ENCODE measurements at regions not wholly inside any gene's neighbourhood (a gene's known extent, or its start where the extent isn't known, plus 50 kb on each side); places are given as distances from the start of the nearest gene placed in this dataset.
"Not testable (repeated sequence)": the region's sequence is repeated elsewhere in the genome, so short reads cannot be mapped to it uniquely, and the experiment has no call there.

DNA sequence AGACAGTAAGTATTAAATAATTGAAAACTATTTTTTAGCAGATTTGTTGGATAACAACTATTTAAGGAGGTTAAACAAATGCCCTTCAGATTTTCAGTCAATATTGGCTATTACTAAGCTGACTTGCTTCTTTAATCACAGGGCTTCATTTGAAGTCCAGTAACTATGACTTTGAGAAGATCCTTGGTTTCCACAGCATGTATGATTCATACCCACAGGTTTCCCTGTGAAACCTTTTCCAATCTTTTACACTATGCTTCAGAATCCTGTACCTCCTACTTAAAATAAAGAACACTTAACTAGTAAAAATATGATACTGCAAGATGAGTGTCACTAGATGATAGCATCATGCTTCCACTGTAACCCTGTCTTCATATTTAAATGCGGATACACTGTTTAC lies 211.9 kb downstream of the SPATA31A1 start:
- DNase-seq: not testable (repeated sequence)

DNA sequence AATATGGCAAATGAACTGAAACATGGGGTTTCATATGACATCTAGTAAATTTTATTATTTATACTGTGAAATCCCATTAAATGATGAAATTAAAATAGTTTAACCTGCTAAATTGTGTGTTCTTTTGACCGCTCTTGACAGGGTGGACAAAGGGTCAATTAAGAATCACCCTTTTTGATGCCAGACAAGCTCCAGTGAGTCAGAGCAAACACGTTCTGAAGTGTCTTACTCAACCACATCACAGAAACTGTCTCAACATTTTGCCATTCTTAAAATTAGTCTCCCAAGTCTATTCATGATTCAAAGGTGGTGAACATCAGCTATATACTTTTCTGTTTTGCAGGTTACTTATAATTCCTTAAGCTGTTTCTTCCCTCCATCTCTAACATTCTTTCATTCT lies 213.4 kb downstream of the SPATA31A1 start:
- not testable (repeated sequence) for DNase-seq

DNA sequence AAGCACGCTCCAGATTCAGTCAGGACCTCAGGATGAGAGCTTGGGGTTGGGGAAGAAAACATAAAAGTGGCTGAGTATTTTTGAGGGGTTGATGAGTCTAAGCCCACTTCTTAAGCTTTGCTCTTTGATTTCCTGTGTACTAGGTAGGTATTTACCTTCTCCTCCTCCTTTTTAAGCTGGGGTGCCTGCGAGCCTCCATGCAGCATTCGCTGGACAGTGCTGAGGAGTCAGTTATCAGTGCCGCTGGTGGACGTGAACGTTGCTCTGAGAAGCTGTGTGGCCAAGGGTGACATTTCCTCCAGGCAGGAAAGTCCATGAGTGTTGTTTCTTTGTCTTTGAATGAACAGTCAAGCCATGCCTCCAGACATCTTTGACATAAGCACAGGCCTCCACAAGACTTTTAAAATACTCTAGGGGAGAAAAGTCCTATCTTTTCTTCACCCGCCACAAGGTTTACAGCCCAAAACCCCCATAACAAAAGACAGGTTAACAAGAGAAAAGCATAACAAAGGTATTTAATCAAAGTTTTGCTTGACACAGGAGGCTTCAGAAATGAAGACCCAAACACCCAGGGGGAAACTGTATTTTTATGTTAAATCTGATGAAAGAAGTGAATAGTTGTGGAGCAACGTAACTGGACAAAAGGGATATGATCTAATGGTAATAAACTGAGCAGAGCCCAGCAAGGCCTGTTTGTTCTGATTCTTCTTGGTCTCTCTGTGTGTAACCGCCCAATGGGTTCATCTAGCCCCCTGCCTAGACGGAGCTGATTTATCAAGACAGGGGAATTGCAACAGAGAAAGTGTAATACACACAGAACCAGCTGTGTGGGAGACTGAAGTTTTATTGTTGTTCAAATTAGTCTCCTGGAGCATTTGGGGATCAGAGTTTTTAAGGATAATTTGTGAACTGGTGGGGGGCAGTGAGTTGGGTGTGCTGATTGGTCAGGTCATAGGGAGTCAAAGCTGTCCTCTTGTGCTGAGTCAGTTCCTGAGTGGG lies 217.9 kb downstream of the SPATA31A1 start:
- not testable (repeated sequence) for DNase-seq

DNA sequence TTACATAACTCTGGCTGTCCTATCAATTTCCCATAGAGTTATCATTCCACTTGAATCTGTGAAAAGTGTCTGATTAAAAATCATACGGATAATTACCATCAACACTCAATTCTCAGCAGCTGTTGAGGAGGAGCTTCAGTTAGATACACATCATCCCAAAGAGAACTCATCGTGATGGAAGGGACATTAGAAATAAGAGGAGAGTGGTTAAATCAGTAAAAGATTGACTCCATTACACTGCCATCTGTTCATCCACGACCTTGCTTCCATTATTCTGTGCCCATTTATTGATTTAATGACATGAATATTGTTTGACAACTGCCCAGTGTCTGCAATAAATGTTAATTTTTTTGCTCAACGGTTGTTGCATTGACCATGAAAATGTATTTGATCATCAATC lies 223.5 kb downstream of the SPATA31A1 start:
- not testable (repeated sequence) for DNase-seq

DNA sequence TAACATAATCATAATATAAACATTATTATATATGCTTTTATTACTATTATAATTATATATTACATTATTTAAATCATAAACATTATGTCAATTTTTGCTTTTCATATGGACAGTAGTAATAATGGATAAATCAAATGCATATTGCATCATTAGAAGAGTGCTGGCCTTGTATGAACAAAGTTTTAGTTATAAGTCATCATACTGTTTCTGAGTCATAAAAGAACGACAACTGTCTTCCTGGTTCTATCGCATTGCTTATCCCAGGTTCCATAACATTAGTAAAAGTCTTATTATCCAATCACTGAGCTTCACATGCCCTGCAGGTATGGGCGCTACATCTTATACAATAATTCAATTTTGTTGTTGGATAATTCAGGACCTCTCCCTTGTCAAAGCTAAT lies 225.8 kb downstream of the SPATA31A1 start:
- not testable (repeated sequence) for DNase-seq

DNA sequence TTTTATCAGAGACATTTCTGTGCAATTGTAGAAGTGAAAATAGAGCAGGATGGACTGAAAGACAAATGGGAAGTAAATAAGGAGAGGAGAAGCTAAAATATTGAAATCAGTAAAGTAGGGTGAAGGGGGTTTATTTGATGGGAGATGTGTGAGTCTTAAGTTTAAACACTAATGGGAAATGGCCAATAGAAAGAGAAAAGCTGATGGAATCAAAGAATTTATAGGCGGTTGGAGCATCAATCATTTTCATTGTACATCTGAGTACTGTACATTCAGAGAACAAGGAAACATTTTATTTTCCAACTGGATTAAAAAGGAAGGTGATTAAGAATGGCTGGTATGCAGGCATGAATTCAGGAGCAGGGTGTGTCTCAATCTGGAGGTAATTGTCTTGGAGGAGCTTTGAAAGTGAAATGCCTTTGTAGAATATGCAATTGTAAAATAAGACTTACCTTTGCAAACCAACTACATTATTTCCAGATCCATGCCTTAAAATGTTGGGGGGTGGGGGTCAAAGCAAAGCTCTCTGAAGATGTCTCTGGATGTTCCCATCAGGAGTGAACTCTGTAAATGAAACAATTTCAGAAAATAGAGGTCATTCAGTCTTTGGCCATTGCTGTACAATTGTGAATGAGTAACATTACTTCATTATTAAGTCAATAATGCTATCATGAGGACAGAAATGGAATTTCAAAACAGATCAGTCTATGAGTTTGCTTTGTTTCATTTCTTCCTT lies 227.4 kb downstream of the SPATA31A1 start:
- not testable (repeated sequence) for DNase-seq

DNA sequence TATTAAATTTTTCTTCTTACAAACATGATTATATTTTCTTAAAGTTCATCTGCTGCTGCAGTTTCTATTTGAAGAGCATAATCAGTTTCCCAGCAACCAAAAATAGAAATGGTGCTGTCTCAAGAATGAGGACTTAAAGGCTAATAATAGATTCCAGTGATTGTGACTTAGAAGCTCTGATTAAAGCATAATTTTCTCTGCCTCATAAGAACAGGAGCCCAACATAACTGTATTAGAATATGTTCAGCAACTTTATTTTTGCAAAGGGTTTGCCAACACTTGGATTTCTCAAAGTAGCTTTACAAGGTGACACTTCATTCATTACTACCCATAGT lies 227.9 kb downstream of the SPATA31A1 start:
- not testable (repeated sequence) for DNase-seq

DNA sequence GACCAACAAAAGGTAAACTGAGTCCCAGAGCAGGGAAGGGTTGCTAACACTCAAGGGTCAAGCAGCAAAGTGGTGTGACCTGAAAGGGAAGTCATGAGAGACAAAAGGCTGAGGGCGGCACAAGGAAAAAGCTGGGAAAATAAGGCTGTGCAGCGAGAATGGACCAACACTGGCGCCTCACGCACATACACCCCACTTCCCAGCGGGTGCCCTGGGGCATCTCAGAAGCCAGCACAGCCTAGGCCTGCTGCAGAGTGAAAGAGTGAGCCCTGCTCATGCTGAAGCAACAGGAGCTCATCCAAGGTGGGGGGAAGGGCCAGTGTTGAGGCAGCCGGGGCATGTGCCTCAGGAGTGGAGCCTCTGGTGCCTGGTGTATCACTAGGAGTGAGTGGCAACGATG lies 229.8 kb downstream of the SPATA31A1 start:
- DNase-seq: not testable (repeated sequence)

DNA sequence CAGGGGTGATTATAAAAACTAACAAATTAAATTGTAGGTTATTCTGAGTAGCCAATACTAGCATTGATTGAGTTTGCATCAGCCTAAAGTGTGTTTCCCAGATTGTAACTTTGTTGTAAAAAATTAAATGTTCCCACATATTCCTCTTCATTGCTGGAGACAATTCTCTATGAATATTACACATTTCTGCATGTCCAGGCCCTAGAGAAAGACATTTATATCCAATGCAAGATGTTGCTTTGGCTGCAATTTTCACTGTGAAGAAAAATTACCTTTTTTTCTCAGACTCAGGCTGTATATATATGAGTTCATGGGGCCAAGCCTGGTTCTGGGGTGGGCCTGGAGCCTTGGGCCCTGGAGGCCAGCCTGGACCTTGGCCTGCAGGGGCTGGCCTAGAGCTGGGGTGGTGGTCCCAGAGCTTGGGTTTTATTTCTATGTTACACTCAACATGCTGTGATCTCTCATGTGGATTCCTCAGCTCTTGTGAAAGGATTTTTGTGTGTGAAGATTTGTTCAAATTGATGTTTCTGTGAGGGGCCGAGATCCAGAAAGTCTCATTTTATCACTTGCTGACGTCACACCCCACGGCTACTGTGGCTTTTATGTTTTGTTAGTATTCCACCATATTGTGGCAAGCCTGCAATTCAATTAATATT lies 232.5 kb downstream of the SPATA31A1 start:
- DNase-seq: no peak

DNA sequence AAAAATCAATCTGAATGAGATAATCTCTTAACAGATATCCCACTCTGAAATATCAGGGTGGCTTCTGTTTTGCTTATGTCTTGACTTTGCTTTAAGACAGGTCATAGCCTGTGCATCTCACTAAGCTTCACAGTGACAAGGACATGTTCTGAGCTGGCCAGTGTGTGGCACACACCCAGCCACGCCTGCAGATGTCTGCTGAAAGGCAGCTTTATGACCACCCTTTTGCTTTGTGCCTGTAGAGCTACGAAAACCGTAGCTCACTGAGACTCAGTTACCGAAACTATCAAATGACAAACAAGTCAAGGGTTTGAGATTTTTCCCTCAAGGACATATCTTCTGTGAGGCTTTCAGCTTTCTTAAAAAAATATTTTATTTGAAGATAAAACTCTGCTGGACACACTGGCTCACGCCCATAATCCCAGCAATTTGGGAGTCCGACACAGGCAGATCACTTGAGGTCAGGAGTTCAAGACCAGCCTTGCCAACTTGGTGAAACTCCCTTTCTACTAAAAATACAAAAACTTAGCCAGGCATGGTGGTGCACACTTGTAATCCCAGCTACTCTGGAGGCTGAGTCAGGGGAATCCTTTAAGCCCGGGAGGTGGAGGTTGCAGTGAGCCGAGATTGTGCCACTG lies 233.2 kb downstream of the SPATA31A1 start:
- DNase-seq: no peak

DNA sequence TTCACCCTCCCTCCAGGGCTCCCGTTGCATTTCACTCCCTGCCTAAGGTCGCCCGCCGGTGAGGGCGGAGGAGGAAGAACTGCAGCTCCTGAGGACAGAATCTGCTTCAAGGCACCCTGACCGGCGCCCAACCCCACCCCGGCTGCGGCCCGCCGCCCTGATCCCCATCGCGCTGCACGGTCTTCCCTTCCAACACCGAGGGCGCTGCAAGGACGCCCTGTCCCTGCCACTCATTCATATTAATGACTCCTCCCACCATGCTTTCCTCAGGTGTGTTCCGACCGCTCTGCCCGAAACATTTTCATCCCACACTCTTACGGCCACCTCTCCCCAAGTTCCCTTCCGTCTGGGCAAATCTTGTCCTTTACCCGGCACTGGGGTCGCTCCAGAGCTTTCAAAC lies 248.6 kb downstream of the SPATA31A1 start:
- DNase-seq: not testable (repeated sequence)

DNA sequence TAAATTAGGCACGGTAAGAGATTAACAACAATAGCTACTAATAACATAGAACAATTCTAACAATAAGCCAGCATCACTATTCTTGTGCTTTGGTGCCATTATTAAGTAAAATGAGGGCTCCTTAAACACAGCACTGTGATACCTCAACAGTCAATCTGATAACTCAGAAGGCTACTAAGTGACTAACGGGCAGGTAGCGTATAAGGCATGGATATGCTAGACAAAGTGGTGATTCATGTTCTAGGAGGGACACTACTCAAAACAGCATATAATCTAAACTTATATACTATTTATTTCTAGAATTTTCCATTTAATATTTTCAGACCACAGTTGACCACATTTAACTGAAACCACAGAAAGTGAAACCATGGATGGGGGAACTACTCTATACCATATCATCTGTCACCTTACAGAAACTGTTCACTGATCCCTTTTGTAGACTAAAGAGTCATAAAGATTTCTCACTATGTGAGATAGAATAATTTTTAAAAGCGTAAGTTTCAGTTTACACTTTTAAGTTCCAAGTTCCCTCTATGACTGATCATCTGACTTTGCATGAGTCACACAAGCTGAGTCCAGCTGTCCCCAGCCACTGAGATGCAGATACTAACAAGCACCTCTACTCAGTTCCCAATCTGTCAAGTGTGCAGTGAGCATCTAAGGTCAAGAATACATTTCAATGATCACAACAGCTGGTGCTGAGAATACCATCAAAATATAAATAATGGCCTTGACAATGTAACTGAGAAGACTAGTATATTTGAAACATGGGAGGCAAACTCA lies 256.2 kb downstream of the SPATA31A1 start:
- not testable (repeated sequence) for DNase-seq

DNA sequence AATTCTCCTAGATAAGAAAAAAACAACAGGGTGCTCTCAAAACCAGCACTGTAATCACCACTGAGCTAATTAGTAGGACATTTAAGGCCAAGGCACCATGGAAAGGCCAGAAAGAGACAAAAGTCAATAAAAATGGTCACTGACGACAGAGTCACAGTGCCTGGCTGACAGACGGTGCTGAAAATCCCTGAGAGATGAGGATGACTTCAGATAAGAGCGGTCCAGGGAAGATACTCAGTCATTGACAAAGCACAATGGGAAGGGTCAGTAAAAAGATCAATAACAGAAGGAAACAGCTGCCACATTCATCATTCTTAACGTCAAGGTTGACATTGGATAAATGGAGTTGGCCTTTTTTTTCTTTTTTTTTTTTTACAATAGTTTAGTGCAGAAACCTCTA lies 261.0 kb downstream of the SPATA31A1 start:
- not testable (repeated sequence) for DNase-seq

DNA sequence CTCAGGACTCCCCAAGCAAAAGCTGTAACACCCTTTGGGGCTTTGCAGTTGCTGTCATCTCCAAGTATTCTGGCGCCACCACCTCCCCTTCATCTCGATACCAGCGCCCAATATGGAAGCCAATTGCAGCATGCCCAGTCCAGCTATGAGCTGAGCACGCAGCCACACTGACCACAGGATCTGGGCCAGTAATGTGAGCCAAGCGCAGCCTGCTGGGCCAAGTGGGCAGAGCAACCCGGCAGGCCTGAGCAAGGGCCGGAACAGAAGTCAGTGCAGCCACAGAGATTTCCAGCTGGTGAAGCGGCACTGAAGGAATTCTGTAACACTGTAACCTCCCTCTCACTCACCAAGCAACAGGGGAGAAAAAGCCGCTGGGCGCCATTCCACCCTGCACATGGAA lies 268.6 kb downstream of the SPATA31A1 start:
- not testable (repeated sequence) for DNase-seq

DNA sequence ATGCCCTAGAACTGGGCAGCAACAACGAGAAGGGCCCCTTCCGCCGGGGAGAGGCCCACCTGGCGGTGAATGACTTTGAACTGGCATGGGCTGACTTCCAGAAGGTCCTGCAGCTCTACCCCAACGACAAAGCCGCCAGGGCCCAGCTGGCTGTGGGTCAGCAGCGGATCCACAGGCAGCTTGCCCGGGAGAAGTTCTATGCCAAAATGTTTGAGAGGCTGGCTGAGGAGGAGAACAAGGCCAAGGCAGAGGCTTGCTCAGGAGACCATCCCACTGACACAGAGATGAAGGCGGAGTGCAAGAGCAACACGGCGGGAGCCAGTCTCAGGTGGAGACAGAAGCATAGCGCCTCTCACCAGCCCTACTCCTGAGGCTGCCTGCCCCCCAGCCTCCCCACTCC lies 276.6 kb downstream of the SPATA31A1 start:
- DNase-seq: not testable (repeated sequence)

DNA sequence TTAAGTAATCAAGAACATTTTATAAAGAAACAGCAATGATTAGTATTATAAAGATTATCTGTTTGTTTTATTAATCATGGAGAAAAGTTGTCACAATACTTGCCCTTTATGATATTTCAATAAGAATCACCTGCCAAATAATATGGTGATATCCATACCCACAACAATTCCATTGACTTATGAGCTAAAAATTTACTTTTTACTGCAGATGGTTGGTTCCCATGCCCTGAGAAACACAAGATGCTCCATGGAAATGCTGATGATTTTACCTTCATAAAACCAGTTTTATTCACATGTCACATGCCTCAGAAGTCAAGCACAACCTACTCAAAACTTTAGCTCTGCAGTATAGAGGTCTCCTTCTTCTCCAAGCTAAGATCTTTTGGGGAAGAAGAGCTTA lies 293.6 kb downstream of the SPATA31A1 start:
- DNase-seq: not testable (repeated sequence)

DNA sequence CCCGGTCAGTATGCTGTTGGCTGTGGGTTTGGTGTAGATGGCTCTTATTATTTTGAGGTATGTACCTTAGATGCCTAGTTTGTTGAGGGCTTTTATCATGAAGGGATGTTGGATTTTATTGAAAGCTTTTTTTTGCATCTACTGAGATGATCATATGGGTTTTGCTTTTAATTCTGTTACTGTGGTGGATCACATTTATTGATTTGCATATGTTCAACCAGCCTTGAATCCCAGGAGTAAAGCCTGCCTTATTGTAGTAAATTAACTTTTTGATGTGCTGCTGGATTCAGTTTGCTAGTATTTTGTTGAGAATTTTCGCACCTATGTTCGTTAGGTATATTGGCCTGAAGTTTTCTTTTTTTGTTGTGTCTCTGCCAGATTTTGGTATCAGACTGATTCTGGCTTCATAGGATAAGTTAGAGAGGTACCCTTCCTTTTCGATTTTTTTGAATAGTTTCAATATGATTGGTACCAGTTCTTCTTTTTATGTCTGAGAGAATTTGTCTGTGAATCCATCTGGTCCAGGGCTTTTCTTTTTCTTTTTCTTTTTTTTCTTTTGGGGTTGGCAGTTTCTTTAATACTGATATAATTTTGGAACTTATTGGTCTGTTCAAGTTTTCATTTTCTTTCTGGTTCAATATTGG lies 301.6 kb downstream of the SPATA31A1 start:
- DNase-seq: not testable (repeated sequence)

DNA sequence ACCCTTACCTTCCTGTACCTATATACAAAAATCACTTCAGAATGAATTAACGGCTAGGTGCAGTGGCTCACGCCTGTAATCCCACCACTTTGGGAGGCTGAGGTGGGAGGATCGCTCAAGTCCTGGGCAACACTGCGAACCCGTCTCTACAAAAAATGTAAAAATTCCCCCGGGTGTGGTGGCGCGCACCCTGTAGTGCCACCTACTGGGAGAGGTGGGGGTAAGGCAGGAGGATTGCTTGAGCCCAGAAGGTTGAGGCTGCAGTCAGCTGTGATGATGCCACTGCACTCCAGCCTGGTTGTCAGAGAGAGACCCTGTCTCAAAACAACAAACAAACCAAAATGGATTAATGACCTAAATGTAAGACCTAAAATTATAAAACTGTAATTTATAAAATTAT lies 307.6 kb downstream of the SPATA31A1 start:
- not testable (repeated sequence) for DNase-seq

DNA sequence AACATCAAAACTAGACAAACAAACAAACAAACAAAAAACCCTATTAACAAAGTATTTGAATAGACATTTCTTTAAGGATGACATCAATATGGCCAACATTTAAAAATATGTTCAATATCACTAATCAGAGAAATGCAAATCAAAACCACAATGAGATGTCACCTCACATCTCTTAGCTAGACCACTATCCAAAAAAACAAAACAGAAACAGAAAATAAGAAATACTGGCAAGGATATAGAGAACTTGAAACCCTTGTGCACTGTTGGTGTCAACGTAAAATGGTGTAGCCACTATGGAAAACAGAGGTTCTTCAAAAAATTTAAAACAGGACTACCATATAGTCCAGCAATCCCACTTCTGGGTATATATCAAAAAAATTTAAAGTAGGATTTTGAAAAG lies 308.2 kb downstream of the SPATA31A1 start:
- not testable (repeated sequence) for DNase-seq

DNA sequence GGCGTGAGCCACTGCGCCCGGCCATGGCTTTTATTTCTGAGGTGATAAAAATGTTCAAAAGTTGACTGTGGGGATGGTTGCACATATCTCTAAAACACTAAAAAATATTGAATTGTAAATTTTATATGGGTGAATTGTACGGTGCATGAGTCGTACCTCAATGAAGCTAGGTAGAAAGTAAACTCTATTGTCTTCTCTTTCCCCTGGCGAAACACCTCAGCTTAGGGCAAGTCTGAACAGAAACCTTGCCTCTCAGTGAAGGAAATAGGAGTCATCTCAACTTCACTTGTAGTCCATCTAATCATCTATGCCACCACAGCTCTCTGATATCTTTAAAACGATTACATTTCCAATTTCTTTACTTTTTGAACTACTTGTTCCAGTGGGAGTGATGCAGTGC lies 309.6 kb downstream of the SPATA31A1 start:
- not testable (repeated sequence) for DNase-seq

DNA sequence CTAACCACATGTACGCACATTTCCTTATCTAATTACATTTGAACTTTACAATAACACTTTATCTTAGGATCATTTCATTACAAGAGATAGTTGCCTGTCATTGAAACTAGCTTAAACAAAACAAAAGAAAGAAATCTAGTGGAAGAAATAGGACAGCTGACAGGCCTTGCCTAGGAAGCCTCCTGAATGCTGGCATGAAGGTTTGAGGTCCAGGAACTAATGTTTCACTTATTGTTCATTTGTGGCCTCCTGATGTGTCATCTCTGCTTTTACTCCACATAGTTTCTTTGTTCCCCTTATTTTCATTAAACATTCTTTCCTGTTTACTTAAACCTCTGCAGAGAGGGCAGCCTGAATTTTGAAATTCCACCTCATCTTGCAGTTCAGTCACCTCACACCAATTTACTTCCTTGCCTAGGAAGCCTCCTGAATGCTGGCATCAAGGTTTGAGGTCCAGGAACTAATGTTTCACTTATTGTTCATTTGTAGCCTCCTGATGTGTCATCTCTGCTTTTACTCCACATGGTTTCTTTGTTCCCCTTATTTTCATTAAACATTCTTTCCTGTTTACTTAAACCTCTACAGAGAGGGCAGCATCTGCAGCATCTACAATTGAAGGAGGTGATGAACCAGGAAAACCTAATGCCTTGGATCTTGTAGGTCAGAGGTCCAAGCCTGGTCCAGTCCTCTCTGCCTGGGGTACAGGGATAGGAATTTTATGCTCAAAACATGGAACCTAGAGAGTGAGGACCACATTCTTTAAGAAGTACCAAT lies 319.2 kb downstream of the SPATA31A1 start:
- DNase-seq: not testable (repeated sequence)

Data from activated CD8-positive, alpha-beta memory T cell treated with anti-CD3 and anti-CD28 coated beads, Interleukin-2, amount 50 U/mL, for 48 hours (primary cell).